ENCODE measurements at regions not wholly inside any gene's neighbourhood (a gene's known extent, or its start where the extent isn't known, plus 50 kb on each side); places are given as distances from the start of the nearest gene placed in this dataset.

- DNase-seq (ENCODE audit: low read depth), result no peak
These were observed 136.9 kb downstream of the SLC38A1 start for GRCh38 chr12:46131732-46132469.

GRCh38 chr12:46127656-46128055, 137.3 kb upstream of the SCAF11 start:
- no peak for DNase-seq (ENCODE audit: low read depth)

DNA sequence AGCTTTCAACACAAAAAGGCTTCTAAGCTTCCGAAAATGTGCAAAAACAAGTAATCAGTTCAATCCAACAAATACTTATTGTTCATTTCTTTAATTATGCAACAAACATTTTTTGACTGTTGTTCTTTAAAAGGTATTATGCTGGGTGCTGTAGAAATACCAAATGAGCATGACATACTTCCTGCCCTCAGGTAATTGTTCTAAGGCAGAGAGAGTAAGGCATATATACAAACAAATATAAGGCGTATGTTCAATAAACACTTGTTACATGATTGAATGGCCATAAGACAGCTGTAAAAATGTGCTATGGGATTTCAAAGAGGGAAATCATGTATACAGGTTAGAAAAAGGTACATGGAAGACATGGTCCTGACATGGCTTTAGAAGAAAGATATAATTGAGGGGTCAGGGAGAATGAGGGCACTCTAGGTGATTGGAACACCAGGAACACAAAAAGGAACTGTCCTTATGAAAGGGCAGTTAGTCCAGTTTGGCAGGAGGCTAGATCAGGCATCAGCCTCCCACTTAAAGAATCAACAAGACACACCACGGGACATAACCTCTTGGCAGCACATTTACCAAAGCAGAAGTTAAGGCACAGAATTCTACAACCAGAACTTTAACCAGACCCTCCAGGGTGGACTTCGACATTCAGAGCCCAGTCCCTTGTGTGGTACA, 135.8 kb upstream of the SCAF11 start:
- DNase-seq (ENCODE audit: low read depth), result no peak

GRCh38 chr12:46124848-46125619, 134.7 kb upstream of the SCAF11 start:
- peak; percentile 16 for DNase-seq (ENCODE audit: low read depth)

DNA sequence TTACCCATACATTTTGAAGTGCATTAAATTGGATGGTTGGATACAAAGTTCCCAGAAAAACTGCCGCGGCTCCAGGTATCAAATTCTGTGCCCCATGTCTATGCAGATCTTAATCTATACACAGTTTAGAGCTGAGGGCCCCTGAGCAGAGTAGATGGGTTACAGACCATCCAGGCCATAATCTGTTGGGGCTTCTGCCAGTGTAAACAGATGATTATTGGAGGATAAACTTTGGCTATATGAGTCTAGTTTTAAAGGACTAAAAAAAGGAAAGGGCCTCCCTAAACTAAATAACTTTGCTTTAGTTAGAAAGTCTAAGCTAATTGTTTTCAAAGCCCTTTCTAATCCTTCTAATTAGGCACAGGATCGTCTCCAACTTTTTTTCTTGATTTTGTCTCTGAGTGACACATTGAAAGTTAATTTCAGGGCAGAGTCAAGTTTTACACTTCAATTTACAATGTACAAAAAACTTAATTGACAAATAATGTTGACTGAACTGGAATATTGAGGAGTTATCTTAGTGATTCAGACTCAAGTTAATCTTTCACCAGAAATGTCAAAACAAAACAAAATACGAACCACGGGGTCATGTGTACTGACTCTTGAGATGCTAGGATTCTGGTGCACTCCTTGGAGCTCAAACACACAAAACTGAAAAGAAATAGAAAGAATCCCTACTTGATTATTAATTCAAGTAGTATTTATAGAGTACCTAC, 133.9 kb upstream of the SCAF11 start:
- DNase-seq (ENCODE audit: low read depth), result no peak

- DNase-seq (ENCODE audit: low read depth), result no peak
These were observed 122.0 kb upstream of the SCAF11 start for GRCh38 chr12:46112364-46112763.

- no peak for DNase-seq (ENCODE audit: low read depth)
These were observed 121.3 kb upstream of the SCAF11 start for GRCh38 chr12:46111715-46112114.

DNA sequence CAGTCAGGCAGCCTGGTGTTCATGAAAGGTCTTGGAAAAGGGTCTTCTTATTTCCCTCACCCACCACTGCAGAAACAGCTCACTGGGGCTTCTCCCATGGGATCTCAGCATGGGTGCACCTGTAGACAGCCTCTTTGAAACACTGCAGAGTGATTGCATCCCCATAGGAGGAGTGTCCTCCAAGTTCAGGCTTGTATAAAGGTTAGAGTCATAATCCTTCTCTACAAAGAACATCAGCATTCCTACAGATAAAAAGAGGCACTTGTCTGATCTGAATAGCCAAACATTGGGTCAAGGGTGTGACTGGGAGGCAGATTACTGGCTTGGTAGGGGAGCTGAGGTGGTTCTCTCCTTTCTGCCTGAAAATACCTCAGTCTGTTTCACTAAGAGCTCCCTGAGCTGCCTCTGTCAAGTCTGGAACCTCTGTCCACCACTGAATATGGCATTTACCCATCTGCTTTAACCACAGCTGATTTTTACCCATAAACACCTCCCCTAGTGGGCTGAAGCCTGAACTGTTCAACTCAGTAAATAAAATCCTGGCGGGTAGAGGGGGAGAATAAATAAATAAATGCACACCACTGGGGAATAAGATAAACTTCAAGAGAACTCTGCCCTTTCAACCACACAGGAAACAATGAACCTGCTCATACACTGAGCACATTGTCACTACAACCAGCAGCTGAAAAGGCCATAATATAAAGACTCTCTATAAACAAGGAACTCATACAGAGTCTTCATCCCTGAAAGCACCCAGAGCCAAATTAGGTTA, 120.7 kb upstream of the SCAF11 start:
- no peak for DNase-seq (ENCODE audit: low read depth)

GRCh38 chr12:46110223-46110611, 119.8 kb upstream of the SCAF11 start:
- no peak for DNase-seq (ENCODE audit: low read depth)

GRCh38 chr12:46109343-46110222, 119.2 kb upstream of the SCAF11 start:
- DNase-seq (ENCODE audit: low read depth), result no peak

- no peak for DNase-seq (ENCODE audit: low read depth)
These were observed 118.3 kb upstream of the SCAF11 start for GRCh38 chr12:46108721-46109120.

- no peak for DNase-seq (ENCODE audit: low read depth)
These were observed 117.2 kb upstream of the SCAF11 start for GRCh38 chr12:46107591-46107990.

- no peak for DNase-seq (ENCODE audit: low read depth)
These were observed 115.4 kb upstream of the SCAF11 start for GRCh38 chr12:46105735-46106134.

DNA sequence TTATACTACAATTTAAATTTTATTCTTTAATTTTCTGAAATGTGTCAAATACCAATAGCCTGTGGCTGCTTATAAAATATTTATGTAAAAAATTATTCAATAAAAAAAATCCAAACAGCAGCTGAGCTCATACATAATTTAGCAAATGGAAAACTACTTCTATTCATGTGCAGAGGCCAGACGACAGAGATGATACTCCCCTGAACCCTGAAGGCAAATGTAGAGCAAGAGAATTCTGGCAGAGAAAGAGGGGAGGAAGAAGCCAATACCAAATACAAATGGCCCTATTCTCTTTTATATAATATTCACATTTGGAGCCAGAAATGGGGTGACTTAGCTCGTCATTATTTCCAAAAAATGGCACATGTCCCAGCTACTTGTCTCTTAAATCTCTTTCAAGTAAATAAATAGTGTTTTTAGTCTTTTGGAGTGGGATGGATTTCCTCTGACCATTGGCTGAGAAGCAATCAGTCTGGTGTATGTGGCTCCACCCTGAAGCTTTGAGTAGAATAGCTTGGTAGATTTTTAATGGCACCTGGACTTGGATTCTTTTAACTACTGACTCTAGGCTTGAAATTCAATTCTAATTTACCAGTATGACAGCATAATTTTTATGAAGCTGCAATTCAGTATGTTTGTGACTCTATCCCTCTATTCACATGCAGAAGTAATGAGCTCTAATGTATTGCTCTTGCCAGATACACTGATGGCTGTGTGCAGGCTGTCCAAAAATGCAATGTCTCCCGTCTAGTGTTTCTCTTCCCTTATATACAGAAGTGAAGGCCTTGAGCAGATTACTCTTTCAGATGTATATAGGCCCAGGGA, 113.4 kb upstream of the SCAF11 start:
- DNase-seq (ENCODE audit: low read depth), result no peak

DNA sequence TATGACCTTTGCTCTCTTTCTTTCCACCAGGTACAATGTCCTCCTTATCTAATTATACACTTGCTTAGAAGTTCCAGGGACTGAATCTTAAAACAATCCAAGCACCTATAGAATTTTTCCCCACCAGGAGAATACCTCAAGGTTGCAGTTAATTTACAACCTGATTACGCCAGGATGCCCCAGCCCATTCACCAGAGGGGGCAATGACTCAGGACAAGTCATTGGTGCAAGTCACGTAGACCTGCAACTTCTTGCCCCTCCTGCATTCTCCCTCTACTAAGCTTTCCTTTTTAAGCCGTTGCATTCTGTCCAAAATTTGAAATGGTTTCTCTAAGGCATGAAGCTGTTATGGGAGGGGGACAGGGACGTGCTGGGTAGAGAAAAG, 111.1 kb upstream of the SCAF11 start:
- no peak for DNase-seq (ENCODE audit: low read depth)

DNA sequence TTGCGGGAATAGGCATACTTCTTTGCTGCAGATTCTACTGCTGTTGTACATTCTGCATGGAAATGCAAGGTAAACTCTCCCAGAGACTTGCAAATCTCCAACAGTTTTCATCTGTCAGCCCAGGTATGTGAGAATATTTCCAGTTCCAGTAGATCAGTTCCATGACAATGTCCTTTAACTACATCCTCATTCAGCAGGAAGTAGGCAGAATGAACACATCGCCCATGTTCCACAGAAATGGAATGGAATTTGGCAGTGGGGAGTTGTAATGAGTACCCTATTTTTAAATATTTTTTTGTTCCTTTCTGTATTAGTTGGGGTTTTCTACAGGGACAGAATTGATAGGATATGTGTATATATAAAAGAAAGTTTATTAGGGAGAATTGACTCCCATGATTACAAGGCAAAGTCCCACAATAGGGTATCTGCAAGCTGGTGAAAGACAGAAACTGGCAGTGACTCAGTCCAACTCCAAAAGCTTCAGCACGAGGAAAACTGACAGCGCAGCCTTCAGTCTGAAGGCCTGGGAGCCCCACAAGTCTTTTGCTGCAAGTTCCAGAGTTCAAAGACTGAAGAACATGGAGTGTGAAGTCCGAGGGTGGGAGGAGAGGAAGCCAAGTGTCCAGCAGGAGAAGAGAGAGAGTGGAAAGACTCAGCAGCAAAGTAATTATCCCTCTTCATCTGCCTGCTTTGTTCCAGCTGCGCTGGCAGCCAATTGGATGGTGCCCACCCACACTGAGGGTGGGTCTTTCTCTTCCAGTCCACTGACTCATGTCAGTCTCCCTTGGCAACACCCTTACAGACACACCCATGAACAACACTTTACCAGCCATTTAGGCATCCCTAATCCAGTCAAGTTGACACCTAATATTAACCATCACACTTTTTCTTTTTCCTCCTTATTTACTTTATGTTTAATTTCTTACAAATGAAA, 110.4 kb upstream of the SCAF11 start:
- DNase-seq (ENCODE audit: low read depth), result no peak

GRCh38 chr12:46089414-46090162, 99.2 kb upstream of the SCAF11 start:
- no peak for DNase-seq (ENCODE audit: low read depth)

- no peak for DNase-seq (ENCODE audit: low read depth)
These were observed 97.6 kb upstream of the SCAF11 start for GRCh38 chr12:46087916-46088439.

Data from activated T-cell treated with anti-CD3 and anti-CD28 coated beads for 1 hour (primary cell).